ENCODE measurements at regions not wholly inside any gene's neighbourhood (a gene's known extent, or its start where the extent isn't known, plus 50 kb on each side); places are given as distances from the start of the nearest gene placed in this dataset.
"Not testable (repeated sequence)": the region's sequence is repeated elsewhere in the genome, so short reads cannot be mapped to it uniquely, and the experiment has no call there.

DNA sequence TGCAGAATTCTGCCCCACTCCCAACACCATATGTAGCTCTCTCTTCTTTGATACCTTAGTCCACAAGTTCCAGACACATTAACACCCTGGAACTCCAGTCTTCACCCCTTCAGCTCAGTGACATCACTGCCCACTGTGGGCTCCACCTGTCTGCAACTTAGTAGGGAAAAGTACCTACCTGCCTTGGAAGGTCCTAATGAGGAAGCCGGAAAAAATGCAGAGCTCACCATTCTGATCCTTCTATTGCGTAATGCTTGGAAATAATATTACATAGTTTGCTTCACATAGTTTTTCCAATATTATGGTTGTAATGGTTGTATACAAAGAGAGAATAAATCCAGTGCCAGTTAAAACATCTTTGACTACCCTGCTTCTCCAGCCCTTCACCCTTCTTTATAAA lies 738.4 kb downstream of the RNF144A start:
- DNase-seq = no peak

DNA sequence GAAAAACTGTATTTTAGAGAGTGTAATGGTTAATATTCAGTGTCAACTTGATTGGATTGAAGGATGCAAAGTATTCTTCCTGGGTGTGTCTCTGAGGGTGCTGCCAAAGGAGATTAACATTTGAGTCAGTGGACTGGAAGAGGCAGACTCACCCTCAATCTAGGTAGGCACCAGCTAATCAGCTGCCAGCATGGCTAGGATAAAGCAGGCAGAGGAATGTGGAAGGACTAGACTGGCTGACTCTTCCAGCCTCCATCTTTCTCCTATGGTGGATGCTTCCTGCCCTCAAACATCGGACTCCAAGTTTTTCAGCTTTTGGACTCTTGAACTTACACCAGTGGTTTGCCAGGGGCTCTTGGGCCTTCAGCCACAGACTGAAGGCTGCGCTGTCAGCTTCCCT lies 740.3 kb downstream of the RNF144A start:
- not testable (repeated sequence) for DNase-seq

DNA sequence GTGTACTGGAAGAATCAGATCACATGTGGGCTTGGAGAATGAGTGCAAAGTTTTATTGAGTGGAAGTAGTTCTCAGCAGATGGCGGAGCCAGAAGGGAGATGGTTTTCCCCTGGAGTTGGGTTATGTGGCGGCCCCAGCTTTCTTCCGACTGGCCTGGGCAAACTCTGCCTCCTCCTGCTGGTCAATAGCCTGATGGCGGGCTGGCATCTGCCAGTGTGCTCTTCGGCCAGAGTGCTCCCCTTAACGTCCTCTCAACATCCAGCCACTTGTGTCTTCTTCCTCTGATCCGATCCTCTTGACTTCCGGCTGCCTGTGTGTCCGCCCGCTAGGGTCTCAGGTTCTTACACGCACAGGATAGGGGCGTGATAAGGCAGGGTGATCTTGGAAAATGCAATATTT lies 741.3 kb downstream of the RNF144A start:
- no peak for DNase-seq

DNA sequence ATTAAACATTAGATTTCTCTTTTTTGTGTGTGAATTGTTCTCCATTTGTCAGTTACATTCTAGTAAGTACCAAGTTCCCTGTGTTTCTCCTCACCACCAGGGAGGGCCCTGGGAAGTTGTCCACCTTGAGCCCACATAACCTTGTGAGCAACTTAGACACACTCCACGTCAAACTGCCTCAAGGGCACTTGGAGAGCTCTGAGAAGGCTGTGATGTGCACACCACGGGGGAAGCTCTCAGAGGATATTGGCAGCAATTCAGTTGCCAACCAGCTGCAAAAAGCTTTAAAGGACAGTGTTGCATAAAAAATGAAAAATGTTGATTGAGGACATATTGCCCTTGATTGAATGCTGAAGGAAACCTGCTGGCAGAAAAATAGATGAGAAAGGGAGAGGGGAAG lies 743.6 kb downstream of the RNF144A start:
- no peak for DNase-seq

DNA sequence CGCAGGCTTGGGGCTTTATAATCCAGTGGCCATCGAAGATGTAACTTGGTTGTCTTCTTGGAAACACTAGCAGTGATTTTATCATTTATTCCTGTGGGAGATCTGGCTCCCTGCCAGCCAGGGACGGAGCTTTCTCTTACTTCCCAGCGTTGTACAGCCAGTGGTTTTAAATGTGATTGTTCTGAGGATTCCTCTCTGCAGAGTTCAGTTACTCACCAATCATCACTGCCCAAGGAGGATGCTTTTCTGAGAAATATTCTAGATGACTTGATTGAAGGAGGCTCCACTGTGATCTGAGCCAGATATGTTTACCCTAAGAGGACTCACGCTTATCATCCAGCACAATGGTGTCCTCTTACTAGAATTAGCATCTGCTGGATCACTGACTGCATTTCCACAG lies 744.3 kb downstream of the RNF144A start:
- DNase-seq = no peak

DNA sequence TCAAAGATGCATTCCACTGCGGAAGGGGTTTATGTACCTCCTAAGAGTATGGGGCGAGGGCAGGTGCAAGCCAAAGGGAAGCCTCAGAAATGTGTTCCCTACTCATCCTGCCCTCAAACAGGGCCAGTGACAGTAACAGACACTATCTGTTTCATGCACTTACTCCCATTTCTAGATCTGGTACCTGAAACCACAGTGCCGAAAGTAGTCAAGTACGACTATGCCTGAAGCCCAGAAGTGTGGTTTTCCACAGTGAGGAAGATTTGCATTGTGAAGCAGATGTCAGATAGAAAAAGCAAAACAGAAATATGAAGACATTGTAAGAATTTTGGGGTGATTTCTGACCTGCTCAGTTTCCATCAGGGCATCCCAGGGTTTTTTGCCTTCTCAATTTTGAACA lies 748.7 kb downstream of the RNF144A start:
- DNase-seq = no peak

DNA sequence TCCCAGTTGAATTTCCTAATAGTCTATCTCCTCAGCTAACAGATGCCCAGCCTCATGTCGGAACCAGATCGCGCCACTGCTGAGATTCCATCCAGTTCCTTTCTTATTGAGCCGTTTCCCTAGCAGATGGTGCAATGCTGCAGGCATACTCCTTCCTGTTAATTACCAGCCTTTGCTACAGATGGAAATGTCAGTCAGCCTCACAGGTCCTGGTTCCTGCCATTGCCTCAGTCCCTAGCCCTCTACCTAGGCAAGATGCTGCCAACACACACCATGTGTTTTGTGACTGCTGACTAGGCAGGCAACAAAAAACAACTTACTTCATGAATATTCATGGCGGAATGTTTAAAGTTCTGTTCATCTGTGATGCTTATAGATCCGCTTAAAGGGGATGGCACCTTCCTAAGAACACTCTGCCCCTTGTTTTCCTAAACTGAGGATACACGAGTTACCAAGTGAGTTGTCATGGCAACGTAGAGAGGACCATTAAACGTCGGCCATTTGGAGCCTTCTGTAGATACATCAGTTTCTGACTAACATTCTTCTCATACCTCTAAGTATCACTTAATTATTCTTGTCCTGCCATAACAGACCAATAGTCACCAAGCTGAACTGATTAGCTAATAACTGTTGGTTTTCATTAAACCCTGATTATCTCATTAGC lies 749.5 kb downstream of the RNF144A start:
- no peak for DNase-seq

DNA sequence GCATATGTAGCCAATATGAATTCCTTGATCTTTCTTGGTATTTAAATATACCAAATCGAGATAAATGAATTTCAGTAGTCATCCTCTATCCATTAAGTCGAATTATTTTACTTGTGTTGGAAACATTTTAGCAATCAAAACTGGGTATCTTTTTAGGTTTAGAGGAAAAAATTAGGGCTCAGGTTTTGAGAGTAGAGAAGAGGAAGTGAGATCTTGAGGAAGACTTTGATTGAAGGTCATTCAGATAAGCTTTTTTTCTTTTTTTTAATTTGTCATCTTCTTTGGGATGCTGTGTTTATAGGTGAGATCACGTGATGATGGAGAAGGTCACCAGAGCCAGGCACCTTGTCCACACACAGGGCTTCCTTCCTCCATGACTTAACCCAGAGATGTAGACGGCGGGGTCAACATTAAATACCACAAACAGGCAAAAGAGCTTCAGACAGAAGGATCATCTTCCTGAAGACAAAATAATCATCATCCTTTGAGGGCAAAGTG lies 750.1 kb downstream of the RNF144A start:
- DNase-seq = no peak

DNA sequence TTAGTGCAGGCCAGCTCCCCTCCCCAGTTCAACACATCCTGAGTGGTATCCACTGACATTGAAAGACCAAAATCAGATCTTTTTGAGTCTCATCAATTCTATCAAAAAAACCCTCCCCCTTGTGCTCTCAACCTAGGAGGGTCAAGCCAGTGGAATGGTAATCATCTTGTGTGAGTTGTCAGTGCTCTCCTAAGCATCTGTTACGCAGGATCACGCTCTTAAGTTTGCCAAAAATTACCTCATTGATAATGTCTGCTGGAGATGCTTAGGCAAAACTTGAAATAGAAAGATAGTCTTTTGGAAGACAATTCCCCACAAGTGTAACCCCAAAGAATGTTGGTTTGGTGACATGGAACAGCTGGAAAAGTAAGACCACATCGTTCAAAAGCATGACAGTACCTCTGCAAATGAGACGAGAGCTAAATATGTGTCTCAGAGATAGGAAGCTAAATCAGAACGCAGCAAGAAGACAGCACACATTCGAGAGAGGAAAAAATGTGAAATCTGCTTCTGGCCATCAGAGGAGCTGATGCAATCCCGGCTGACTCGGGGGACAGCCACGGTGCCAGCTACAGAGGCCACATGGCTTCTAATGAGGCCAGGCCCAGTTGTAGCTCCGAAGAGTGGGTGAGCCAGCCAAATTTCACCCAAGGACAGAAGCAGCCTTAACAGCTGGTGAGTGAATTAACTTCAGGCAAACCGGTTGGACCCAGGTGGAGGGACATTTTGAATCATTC lies 753.9 kb downstream of the RNF144A start:
- DNase-seq = peak; percentile 9

DNA sequence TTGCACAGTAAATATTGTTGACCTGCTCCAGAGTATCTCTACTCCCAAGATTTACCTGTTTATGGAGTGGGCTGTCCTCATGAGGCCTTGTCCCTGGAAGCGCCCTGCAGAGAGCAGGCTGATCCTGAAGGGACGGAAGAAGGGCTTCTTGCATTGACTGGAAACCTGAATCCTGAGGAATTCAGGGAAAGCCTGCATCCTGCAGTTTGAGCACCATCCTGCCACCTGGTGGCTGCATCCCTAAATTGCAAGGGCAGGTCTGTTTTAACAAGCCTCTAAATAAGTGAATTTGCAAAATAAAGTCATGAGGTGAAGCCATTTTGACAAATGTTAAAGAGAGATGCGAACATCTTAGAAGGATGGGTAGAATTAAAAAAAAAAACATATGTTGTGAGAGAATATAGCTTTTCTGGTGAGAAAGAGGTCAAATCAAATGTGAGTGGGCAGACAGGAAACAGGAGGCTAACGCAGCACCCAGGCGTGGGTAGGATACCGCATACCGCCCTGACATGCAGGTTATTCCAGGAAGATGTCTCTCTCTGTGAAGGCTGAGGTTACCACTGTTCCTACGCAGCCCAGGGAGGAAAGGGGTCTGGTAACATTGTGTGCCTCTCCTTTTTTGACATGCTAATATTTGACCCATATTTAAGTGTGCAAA lies 754.9 kb downstream of the RNF144A start:
- DNase-seq = peak; percentile 56

DNA sequence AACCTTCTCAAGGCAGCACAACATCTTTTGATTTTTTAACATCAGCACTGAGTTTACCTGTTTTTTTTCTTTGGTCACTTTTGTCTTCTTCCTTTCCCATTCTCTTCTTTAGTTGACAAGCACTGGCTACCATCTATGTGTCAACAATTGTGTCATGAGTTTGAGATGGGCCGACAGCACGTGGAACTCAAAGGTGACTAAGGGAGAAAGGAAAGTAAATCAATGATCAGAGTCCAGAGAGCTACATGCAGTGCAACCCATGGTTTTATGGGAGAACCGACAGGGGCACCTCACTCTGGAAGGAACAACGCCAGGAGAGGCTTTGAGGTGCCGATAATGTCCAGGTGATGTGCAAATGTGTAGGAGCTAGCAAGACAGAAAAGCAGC lies 755.5 kb downstream of the RNF144A start:
- DNase-seq = no peak

DNA sequence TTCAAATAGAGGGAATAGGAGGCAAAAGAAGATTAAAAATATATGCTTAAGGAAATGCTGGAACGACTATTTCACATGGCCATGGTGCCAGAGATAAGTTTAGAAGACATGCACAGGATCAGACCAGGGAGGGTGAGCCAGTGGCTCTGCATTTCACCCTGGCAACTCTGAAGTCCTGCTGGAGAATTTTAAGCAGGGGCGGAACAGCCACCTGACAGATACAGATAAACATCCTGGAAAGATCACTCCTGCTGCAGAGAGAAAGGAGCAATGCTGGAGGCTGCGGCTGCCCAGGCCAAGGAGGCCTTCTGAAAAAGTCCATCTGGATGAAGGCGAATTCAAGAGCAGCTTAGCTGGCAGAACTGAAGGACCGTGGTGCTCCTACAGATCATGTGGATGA lies 755.9 kb downstream of the RNF144A start:
- DNase-seq = no peak

DNA sequence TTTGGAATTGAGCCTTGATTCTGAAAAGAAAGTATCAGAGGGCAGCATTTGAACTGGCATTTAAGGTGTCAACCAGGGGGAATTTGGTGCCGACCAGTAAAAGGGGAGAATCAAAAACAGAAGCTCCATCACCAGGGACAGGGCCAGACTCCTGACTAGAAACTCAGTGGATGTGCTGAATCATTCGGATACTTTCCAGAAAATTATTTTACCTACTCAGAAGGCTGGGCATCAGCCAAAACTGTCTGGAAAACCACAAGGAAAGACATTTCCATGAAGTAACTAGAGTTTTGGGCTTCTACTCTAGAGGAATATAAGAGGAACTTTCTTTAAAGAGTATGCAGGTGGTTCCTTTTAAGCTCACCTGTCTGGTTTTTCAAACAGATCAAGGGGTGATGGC lies 756.6 kb downstream of the RNF144A start:
- no peak for DNase-seq

DNA sequence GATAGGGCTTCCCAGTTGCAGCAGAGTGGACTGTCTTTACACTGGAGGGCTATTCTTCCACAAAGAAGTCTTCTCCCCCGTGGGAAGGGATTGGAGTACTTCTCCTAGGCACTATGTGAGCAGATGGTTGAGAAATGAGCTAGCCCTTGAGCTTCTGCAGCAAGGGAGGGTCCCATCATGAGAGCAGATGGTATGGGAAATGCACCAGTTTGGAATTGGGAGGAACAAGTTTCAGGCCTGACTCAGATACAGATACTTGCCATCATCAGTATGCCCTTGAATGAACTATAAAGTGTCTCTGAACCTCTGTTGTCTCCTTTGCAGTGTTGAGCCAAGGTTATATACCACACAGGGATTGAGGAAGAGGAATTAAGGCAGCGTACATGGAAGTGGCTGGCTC lies 757.4 kb downstream of the RNF144A start:
- no peak for DNase-seq

DNA sequence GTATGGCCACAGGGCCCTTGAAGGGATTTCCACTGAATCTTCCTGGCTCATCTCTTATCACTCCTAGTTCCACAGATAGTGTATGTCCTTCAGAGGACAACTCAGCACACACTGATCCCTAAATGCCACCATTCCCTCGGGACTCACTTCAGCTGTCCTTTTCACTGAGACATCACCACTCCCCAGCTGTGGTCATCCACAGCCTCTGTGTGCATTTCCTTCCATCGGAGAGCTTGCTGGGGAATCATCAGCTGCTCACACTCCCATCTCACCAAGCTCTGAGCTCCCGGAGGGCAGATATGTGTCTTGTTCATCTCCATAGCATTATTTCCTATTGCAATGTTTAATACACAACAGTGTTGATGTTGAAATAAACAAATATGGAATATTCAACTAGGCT lies 759.5 kb downstream of the RNF144A start:
- DNase-seq = no peak

DNA sequence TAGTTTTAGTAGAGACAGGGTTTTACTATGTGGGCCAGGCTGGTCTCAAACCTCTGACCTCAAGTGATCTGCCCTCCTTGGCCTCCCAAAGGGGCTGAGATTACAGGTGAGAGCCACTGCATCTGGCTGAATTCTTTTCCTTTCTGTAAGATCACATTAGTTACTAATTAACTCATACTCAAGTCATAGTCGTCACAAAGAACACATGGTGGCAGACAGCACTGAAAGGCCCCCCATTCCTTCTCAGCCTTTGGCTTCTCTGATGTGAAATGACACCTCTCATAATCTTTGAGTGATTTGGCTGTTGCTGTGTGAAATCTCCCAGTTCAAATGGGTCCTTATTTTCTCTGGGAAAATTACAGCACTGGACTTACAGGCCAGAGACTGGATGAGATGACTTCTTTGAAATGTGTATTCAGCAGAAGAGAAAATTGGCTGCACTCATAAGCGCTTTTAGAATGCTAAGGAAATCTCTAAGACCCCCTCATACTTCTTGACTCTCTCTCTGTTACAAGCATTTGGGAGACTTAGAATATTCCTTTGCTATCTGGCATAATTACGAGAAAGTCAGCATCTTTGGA lies 764.8 kb downstream of the RNF144A start:
- DNase-seq = no peak

DNA sequence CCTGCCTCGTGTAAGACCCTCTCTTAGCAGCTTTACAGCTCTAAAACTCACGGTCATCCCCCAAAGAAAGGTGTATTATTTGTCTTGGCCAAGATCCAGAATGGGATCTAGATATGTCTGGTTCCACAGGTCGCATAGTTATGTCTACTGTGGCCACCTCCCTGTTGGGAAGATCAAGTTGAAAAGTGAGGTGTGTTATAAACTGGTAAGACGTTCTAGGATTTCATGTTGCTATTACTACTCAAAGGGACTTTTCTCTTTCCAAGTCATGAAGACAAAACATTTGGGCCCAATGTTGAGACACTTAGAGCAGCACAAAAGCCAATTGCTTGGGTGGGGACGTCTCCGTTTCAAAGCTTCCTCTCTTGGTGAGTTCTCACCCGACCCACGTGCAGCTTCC lies 766.0 kb downstream of the RNF144A start:
- DNase-seq = no peak

DNA sequence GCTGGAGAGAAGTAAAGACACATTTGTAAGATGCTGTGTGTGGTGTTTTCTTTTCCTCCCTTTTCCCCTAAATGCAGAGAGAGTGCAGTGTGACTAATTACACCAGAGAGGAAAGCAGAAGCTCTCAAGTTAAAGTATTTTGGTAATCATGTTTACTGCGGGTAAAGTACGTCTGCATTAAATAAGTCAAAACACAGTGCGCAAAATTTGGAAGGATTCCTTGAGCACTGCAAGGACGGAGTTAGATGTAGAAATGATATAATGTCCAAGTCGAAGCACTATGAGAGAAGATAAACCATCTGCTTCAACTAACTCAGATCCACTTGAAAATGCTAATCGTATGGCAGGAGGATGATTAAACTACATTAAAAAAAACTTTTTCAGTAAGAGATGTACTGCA lies 766.5 kb downstream of the RNF144A start:
- DNase-seq = no peak

DNA sequence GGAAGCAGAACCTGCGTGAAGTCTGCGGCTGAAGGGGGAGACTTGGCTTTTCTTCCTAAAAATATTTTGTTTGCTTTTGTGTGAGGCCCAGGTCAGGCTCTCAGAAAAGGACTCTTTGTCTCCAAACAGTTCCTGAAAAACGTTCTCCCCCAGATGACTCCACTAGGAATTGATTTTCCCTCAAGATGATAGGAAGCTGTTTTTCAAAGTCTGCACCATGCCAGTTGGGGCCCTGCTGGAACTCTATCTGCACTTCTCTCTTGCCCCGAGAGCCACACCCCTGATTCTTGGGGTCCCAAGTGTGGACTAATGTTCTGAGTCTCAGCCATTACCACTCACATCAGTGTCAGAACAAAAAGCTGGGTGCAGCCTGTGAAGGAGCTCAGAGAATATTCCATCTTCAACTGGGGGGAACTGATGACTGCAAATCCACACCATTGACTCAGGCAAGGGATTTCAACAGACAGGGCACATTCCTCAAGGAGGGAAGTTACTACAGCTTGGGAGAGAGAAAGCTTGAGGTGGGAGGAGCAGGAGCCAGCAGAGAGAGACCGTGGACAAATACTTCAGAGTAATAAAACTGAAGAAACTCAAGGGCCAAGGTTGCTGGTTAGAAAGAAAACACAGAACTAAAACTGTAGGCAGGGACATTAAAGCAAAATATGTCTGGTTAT lies 768.3 kb downstream of the RNF144A start:
- DNase-seq = no peak

DNA sequence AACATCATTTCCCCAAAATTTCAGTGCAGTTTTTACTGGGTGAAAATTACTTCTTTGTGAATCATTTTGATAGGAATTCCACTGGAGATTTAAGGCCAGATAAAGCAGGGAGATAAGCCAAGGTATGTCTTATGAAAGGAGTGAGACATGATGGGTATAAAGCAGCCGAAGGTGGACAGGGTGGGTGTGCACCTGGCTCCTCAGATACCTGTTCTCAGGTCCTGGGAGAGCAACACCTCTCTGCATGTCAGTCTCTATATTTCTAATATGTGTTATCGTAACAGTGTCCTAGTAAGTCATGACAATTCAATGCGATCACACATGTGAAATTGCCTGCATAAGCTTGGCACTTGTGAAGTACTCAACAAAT lies 768.8 kb downstream of the RNF144A start:
- DNase-seq = no peak

DNA sequence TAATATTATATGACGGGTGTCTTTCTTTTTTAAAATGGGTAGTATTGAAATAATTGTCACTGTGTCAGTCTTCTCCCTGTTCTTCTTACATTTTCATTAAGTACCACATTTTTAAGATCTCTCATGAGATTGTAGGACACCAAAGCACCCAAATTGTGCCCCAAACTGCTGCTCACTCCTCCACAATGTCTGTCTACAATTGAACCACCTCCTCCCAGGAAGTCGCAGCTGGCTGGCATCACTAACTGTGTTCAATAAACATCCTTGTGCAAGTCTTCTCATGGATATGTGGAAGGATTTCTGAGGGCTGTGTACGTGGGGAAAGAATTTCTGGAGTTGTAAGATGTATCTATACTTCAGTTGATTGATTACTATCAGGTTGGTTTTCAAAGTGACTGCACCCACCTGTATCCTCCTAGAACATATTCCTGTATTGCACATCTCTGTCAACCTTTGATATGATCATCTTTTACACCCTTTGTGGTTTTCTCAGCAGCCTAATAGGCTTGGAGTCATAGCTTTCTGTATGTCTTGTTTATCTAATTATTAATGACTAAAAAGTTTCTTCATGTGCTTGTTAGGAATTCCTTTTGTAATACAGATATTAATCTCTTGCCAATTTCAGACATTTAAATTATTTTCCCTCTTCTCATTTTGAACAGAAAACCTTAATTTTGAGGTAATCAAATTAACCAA lies 774.9 kb downstream of the RNF144A start:
- DNase-seq = no peak

DNA sequence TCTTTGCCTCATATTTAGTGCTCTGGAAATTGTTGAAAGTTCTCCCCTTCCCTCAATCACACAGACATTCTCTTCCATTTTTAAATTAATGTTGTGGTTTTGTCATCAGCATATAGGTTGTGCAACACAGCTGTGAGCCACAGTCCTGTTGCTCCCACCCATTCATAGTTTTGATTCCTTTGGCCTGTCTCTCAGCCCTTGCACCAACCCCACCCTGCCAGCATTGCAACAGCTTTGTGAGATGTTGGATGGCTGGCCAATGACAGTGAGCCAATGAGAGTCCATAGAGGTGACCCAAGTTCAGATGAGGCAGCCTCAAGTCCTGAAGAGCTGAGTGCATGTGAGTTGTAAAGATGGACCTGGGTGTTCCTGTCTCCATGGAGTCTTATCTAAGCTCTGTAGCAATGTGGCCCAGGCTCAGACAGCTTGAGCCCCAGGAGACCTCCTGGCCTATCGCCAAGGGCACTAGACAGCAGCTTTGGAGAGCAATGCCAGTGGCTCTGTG lies 775.5 kb downstream of the RNF144A start:
- no peak for DNase-seq
